Spinal cord (tissue), 9 donors: ENCODE measurements at regions not wholly inside any gene's neighbourhood (a gene's known extent, or its start where the extent isn't known, plus 50 kb on each side); places are given as distances from the start of the nearest gene placed in this dataset.

Experiments used
- DNase-seq, 6 donors: peaks; one replicate each; pipeline versions ENCODE4 v3.0.0 to v3.0.0-alpha.2; 2013 to 2015; ENCODE audit warnings: low spot score in 6 of 6, low read depth in 4 of 6
- H3K27ac ChIP-seq: one replicate; pipeline ENCODE4 v1.5.1; 2013; ENCODE audit warnings: low read depth, low read length, control low read depth
- H3K27me3 ChIP-seq: one replicate; pipeline ENCODE4 v1.6.1; 2013; ENCODE audit warnings: low read length; ENCODE audit not compliant: control insufficient read depth, insufficient read depth
- H3K36me3 ChIP-seq: one replicate; pipeline ENCODE4 v1.6.1; 2013; ENCODE audit warnings: low read length; ENCODE audit not compliant: control insufficient read depth, insufficient read depth
- H3K4me1 ChIP-seq: one replicate; pipeline ENCODE4 v1.6.1; 2013; ENCODE audit warnings: low read length; ENCODE audit not compliant: control insufficient read depth, insufficient read depth
- H3K4me3 ChIP-seq: one replicate; pipeline ENCODE4 v1.5.1; 2013; ENCODE audit warnings: low read depth, low read length, control low read depth
- H3K9me3 ChIP-seq: one replicate; pipeline ENCODE4 v1.6.1; 2013; ENCODE audit warnings: low read length; ENCODE audit not compliant: control insufficient read depth, insufficient read depth
- WGBS: methylation state at CpG from one replicate; pipeline ENCODE4 v1.1.5; 2013; ENCODE audit warnings: missing lambda C conversion rate; ENCODE audit not compliant: insufficient coverage; 5-methylcytosine and 5-hydroxymethylcytosine counted together
- donor health status: healthy.

DNA sequence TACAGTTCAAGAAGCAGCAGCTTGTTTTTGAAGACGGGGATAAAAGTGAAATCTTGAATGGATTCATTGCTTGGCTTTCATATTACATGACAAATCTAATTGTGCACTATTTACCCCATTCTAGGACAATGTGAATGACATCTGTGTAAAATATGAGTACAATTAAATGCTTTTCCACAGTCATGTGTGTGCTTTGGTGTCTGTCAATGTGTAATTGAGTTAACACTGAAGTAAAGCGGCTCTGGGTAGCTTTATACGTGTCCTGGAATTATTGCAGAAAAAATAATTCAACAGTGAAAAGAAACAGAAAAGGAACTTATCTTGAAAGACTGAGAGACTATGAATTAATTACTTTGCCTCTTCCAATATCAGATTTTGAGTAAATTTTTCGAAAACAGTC, 233.5 kb upstream of the HS3ST5 start:
- H3K27me3 ChIP-seq = no peaks in the 10 kb centered on the region
- H3K4me1 ChIP-seq = no peaks in the 10 kb centered on the region
- no peaks in the 10 kb centered on the region for H3K36me3 ChIP-seq
- H3K9me3 ChIP-seq = no peaks in the 10 kb centered on the region
- DNase-seq = peak in 1 of 6 donors; percentile 15
- no peak overlapping the region for H3K27ac ChIP-seq
- no peak overlapping the region for H3K4me3 ChIP-seq
- no CpG with 5 or more reads among the region's 4 CpGs for WGBS

- Histone ChIP-seq H3K4me3 (no peak overlapping the region), H3K27me3 (no peaks in the 10 kb centered on the region), H3K4me1 (no peaks in the 10 kb centered on the region), H3K9me3 (no peaks in the 10 kb centered on the region), H3K36me3 (no peaks in the 10 kb centered on the region), H3K27ac (no peak overlapping the region)
- WGBS = no CpG with 5 or more reads among the region's 3 CpGs
- DNase-seq = peak in 1 of 6 donors; percentile 64
These were observed 226.8 kb upstream of the HS3ST5 start for GRCh38 chr6:114569669-114570068.

DNA sequence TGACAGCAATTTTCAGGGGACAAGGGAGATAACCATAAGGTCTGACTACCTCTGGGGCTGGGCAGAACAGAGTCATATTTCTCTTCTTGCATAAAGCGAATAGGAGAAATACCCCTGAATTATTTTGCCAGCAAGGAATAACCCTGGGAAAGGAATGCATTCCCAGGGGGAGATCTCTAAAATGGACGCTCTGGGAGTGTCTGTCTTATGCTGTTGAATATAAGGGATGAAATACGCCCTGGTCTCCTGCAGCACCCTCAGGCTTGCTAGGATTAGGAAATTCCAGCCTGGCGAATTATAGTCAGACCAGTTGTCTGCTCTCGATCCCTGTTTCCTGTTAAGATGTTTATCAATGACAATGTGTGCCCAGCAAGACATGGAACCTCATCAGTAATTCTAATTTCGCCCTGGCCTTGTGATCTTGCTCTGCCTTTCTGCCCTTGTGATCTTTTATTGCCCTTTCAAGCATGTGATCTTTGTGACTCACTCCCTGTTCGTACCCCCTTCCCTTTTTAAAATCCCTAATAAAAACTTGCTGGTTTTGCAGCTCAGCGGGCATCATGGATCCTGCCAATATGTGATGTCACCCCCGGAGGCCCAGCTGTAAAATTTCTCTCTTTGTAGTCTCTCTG, 221.6 kb upstream of the HS3ST5 start:
- Histone ChIP-seq H3K4me1 (no peaks in the 10 kb centered on the region), H3K27me3 (no peaks in the 10 kb centered on the region), H3K27ac (no peak overlapping the region), H3K36me3 (no peaks in the 10 kb centered on the region), H3K4me3 (no peak overlapping the region), H3K9me3 (no peaks in the 10 kb centered on the region)
- DNase-seq = no peak
- 77% methylated on average over 7 of the region's 9 CpGs for WGBS

DNA sequence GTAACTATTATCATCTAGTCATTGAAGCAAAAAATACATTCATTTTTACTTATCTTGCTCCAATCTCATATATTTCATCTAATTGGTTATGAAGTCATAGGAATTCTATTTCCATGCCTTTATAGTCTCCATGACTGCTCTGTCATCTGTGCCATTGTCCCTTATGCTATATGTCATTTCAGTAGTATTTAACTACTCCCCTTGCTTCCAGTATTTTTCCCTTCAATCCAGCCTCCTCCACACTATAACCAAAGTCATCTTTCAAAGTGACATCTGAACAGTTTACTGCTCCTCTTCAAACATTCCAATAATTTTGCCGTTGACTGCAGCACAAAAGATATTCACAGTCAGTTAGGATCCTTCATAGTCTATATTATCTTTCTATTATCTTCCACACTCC, 216.6 kb upstream of the HS3ST5 start:
- no peaks in the 10 kb centered on the region for H3K4me1 ChIP-seq
- WGBS = 58% methylated on average over 1 of the region's 1 CpG
- no peaks in the 10 kb centered on the region for H3K9me3 ChIP-seq
- no peaks in the 10 kb centered on the region for H3K36me3 ChIP-seq
- H3K27me3 ChIP-seq = no peaks in the 10 kb centered on the region
- H3K4me3 ChIP-seq = no peak overlapping the region
- no peak for DNase-seq
- H3K27ac ChIP-seq = no peak overlapping the region

GRCh38 chr6:114558153-114558552, 215.3 kb upstream of the HS3ST5 start:
- no peak overlapping the region for H3K27ac ChIP-seq
- no peak for DNase-seq
- H3K27me3 ChIP-seq = no peaks in the 10 kb centered on the region
- H3K9me3 ChIP-seq = no peaks in the 10 kb centered on the region
- no peaks in the 10 kb centered on the region for H3K4me1 ChIP-seq
- no peaks in the 10 kb centered on the region for H3K36me3 ChIP-seq
- H3K4me3 ChIP-seq = no peak overlapping the region

- no peaks in the 10 kb centered on the region for H3K4me1 ChIP-seq
- DNase-seq = peak in 1 of 6 donors; percentile 84
- no peak overlapping the region for H3K4me3 ChIP-seq
- no peaks in the 10 kb centered on the region for H3K9me3 ChIP-seq
- no peaks in the 10 kb centered on the region for H3K36me3 ChIP-seq
- no peak overlapping the region for H3K27ac ChIP-seq
- WGBS = 56% methylated on average over 1 of the region's 3 CpGs
- H3K27me3 ChIP-seq = no peaks in the 10 kb centered on the region
These were observed 214.1 kb upstream of the HS3ST5 start for GRCh38 chr6:114556846-114557488.

- no peaks in the 10 kb centered on the region for H3K36me3 ChIP-seq
- no peak for DNase-seq
- no peak overlapping the region for H3K4me3 ChIP-seq
- no peaks in the 10 kb centered on the region for H3K9me3 ChIP-seq
- H3K27me3 ChIP-seq = no peaks in the 10 kb centered on the region
- no CpG with 5 or more reads among the region's 2 CpGs for WGBS
- no peaks in the 10 kb centered on the region for H3K4me1 ChIP-seq
- no peak overlapping the region for H3K27ac ChIP-seq
These were observed 207.5 kb upstream of the HS3ST5 start for GRCh38 chr6:114550316-114550715.

GRCh38 chr6:114543696-114544095, 200.9 kb upstream of the HS3ST5 start:
- no peaks in the 10 kb centered on the region for H3K4me1 ChIP-seq
- H3K4me3 ChIP-seq = no peak overlapping the region
- H3K9me3 ChIP-seq = no peaks in the 10 kb centered on the region
- WGBS = no CpG with 5 or more reads among the region's 2 CpGs
- H3K27ac ChIP-seq = no peak overlapping the region
- peaks cover 3% of the 10 kb centered on the region for H3K36me3 ChIP-seq
- H3K27me3 ChIP-seq = no peaks in the 10 kb centered on the region
- DNase-seq = no peak

GRCh38 chr6:114541794-114542193, 199.0 kb upstream of the HS3ST5 start:
- no peaks in the 10 kb centered on the region for H3K27me3 ChIP-seq
- H3K27ac ChIP-seq = no peak overlapping the region
- DNase-seq = no peak
- H3K4me1 ChIP-seq = no peaks in the 10 kb centered on the region
- H3K36me3 ChIP-seq = peaks cover 3% of the 10 kb centered on the region
- H3K9me3 ChIP-seq = no peaks in the 10 kb centered on the region
- 97% methylated on average over 21 of the region's 21 CpGs for WGBS
- no peak overlapping the region for H3K4me3 ChIP-seq

- Histone ChIP-seq H3K27me3 (no peaks in the 10 kb centered on the region), H3K9me3 (no peaks in the 10 kb centered on the region), H3K4me3 (no peak overlapping the region), H3K4me1 (no peaks in the 10 kb centered on the region), H3K27ac (no peak overlapping the region), H3K36me3 (peaks cover 3% of the 10 kb centered on the region)
- DNase-seq = no peak
- WGBS = 94% methylated on average over 2 of the region's 3 CpGs
These were observed 195.2 kb upstream of the HS3ST5 start for GRCh38 chr6:114537977-114538376.
